ENCODE measurements at regions not wholly inside any gene's neighbourhood (a gene's known extent, or its start where the extent isn't known, plus 50 kb on each side); places are given as distances from the start of the nearest gene placed in this dataset.

- no peak overlapping the region for H3K27ac Mint-ChIP-seq
- no peaks in the 10 kb centered on the region for H3K36me3 Mint-ChIP-seq (ENCODE audit: low read depth)
- no peaks in the 10 kb centered on the region for H3K27me3 Mint-ChIP-seq
- intact Hi-C loops (cut with micrococcal nuclease) = no loop called here
- ChIA-PET CTCF (no interaction called here), POLR2A (no interaction called here)
- no peak for TF ChIP-seq CTCF (IDR thresholded peaks at IDR 0.05)
- H3K4me1 Mint-ChIP-seq (ENCODE audit: low read depth) = no peaks in the 10 kb centered on the region
- H3K4me3 Mint-ChIP-seq = no peak overlapping the region
- no peak for DNase-seq
- no peaks in the 10 kb centered on the region for H3K9me3 Mint-ChIP-seq
- no peak for ATAC-seq
Measured at GRCh38 chr1:208593306-208594006, 349.3 kb upstream of the PLXNA2 start.

GRCh38 chr1:208595236-208595635, 351.1 kb upstream of the PLXNA2 start:
- no peak overlapping the region for H3K27ac Mint-ChIP-seq
- DNase-seq = no peak
- H3K27me3 Mint-ChIP-seq = no peaks in the 10 kb centered on the region
- no peaks in the 10 kb centered on the region for H3K9me3 Mint-ChIP-seq
- H3K4me3 Mint-ChIP-seq = no peak overlapping the region
- ChIA-PET POLR2A (no interaction called here), CTCF (interaction anchor here (1.0 kb wide), 1 partner anchor 759 kb away, joined by 3 read pairs; no protein-coding TSS in a partner anchor)
- no peaks in the 10 kb centered on the region for H3K36me3 Mint-ChIP-seq (ENCODE audit: low read depth)
- no peaks in the 10 kb centered on the region for H3K4me1 Mint-ChIP-seq (ENCODE audit: low read depth)
- no peak for ATAC-seq
- TF ChIP-seq CTCF (IDR thresholded peaks at IDR 0.05) = no peak
- intact Hi-C loops (cut with micrococcal nuclease) = no loop called here

- ChIA-PET CTCF (interaction anchor here (1.0 kb wide), 1 partner anchor 759 kb away, joined by 3 read pairs; no protein-coding TSS in a partner anchor), POLR2A (no interaction called here)
- Mint-ChIP-seq H3K36me3 (ENCODE audit: low read depth) (no peaks in the 10 kb centered on the region), H3K27me3 (no peaks in the 10 kb centered on the region), H3K4me3 (no peak overlapping the region), H3K27ac (no peak overlapping the region), H3K9me3 (no peaks in the 10 kb centered on the region), H3K4me1 (ENCODE audit: low read depth) (no peaks in the 10 kb centered on the region)
- TF ChIP-seq CTCF (IDR thresholded peaks at IDR 0.05) = no peak
- intact Hi-C loops (cut with micrococcal nuclease) = no loop called here
- DNase-seq = no peak
- no peak for ATAC-seq
Measured at GRCh38 chr1:208595745-208596144, 351.6 kb upstream of the PLXNA2 start.

- no peak overlapping the region for H3K27ac Mint-ChIP-seq
- no peaks in the 10 kb centered on the region for H3K36me3 Mint-ChIP-seq (ENCODE audit: low read depth)
- no peak for DNase-seq
- ChIA-PET CTCF (no interaction called here), POLR2A (no interaction called here)
- ATAC-seq = no peak
- intact Hi-C loops (cut with micrococcal nuclease) = no loop called here
- no peak for TF ChIP-seq CTCF (IDR thresholded peaks at IDR 0.05)
- H3K4me1 Mint-ChIP-seq (ENCODE audit: low read depth) = no peaks in the 10 kb centered on the region
- no peak overlapping the region for H3K4me3 Mint-ChIP-seq
- H3K27me3 Mint-ChIP-seq = no peaks in the 10 kb centered on the region
- no peaks in the 10 kb centered on the region for H3K9me3 Mint-ChIP-seq
Measured at GRCh38 chr1:208597571-208597970, 353.4 kb upstream of the PLXNA2 start.

GRCh38 chr1:208598021-208598420, 353.8 kb upstream of the PLXNA2 start:
- no peak overlapping the region for H3K4me3 Mint-ChIP-seq
- no peak for TF ChIP-seq CTCF (IDR thresholded peaks at IDR 0.05)
- intact Hi-C loops (cut with micrococcal nuclease) = no loop called here
- DNase-seq (no peak), ATAC-seq (no peak)
- H3K27me3 Mint-ChIP-seq = no peaks in the 10 kb centered on the region
- H3K27ac Mint-ChIP-seq = no peak overlapping the region
- POLR2A ChIA-PET = no interaction called here
- no peaks in the 10 kb centered on the region for H3K9me3 Mint-ChIP-seq
- CTCF ChIA-PET = no interaction called here
- H3K36me3 Mint-ChIP-seq (ENCODE audit: low read depth) = no peaks in the 10 kb centered on the region
- H3K4me1 Mint-ChIP-seq (ENCODE audit: low read depth) = no peaks in the 10 kb centered on the region
